ENCODE measurements at regions not wholly inside any gene's neighbourhood (a gene's known extent, or its start where the extent isn't known, plus 50 kb on each side); places are given as distances from the start of the nearest gene placed in this dataset.

- TF ChIP-seq, protein P1, sequence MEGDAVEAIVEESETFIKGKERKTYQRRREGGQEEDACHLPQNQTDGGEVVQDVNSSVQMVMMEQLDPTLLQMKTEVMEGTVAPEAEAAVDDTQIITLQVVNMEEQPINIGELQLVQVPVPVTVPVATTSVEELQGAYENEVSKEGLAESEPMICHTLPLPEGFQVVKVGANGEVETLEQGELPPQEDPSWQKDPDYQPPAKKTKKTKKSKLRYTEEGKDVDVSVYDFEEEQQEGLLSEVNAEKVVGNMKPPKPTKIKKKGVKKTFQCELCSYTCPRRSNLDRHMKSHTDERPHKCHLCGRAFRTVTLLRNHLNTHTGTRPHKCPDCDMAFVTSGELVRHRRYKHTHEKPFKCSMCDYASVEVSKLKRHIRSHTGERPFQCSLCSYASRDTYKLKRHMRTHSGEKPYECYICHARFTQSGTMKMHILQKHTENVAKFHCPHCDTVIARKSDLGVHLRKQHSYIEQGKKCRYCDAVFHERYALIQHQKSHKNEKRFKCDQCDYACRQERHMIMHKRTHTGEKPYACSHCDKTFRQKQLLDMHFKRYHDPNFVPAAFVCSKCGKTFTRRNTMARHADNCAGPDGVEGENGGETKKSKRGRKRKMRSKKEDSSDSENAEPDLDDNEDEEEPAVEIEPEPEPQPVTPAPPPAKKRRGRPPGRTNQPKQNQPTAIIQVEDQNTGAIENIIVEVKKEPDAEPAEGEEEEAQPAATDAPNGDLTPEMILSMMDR (IDR thresholded peaks at IDR 0.05), result no peak
- no peak for TF ChIP-seq POLR2A (IDR thresholded peaks at IDR 0.05)
These were observed 766.1 kb downstream of the LTN1 start for GRCh38 chr21:28226563-28226962.
